SH-SY5Y (cell line): ENCODE measurements at regions not wholly inside any gene's neighbourhood (a gene's known extent, or its start where the extent isn't known, plus 50 kb on each side); places are given as distances from the start of the nearest gene placed in this dataset.

Source experiments
- GATA2 ChIP-seq: IDR thresholded peaks from 2 replicates; pipeline ENCODE4 v1.6.1; 2011; ENCODE audit warnings: mild to moderate bottlenecking, low read depth, low read length
- GATA3 ChIP-seq: IDR thresholded peaks from 2 replicates; pipeline ENCODE4 v1.6.1; 2011; ENCODE audit warnings: low read depth, mild to moderate bottlenecking, low read length, moderate library complexity

DNA sequence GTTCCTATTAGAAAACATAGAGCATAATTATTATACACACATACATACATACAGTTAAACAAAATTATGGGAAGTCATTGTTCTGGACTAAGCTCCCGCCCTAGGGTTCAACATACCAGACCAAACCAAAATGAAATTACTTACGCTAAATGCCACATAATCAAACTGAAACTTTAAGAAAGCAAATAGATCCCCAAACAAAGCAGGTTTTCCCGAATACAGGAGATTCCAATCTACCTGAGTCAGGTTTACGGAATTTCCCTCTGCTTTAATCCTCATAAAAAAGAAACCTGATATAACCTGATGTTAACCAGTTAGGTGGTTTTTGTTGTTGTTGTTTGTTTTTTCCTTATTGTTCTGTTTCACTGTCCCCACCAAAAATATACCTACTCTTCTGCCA, 1886.9 kb downstream of the NCAM2 start:
- no peak for TF ChIP-seq GATA2
- no peak for TF ChIP-seq GATA3
